MCF 10A (cell line): ENCODE measurements at regions not wholly inside any gene's neighbourhood (a gene's known extent, or its start where the extent isn't known, plus 50 kb on each side); places are given as distances from the start of the nearest gene placed in this dataset.

Experiments used
- BruUV-seq: library from RNA; stranded (reverse); fragments of 400-500 nt; replicated peaks from 2 replicates; lab custom pipeline; 2021; lab: Mats Ljungman, UMichigan
- CTCF ChIA-PET: fragments of 300-600 bp; sonication (Branson Sonifier 250); formaldehyde crosslinking; extraction: SDS; loops from one replicate; lab custom pipeline; 2021; ENCODE audit warnings: antibody characterized with exemption, inconsistent platforms; lab: Yijun Ruan, JAX
- POLR2A ChIA-PET: fragments of 300-600, 350-650 bp; sonication (Branson Sonifier 250); formaldehyde crosslinking; extraction: SDS; loops from one replicate; lab custom pipeline; 2020; ENCODE audit warnings: antibody characterized with exemption, inconsistent platforms; lab: Yijun Ruan, JAX
- DNase-seq: peaks from one replicate; pipeline ENCODE4 v3.0.0-alpha.2; 2018; ENCODE audit not compliant: unreplicated experiment
- H3K27ac Mint-ChIP-seq: one replicate; pipeline ENCODE4 v1.8.0; 2022; ENCODE audit warnings: mild to moderate bottlenecking, low read depth, mixed read lengths; ENCODE audit not compliant: unreplicated experiment
- H3K27me3 Mint-ChIP-seq: one replicate; pipeline ENCODE4 v1.8.0; 2022; ENCODE audit warnings: mixed read lengths; ENCODE audit not compliant: insufficient read depth, unreplicated experiment
- H3K36me3 Mint-ChIP-seq: one replicate; pipeline ENCODE4 v1.8.0; 2022; ENCODE audit warnings: mild to moderate bottlenecking, moderate library complexity, mixed read lengths; ENCODE audit not compliant: insufficient read depth, unreplicated experiment
- H3K4me1 Mint-ChIP-seq: one replicate; pipeline ENCODE4 v1.8.0; 2022; ENCODE audit warnings: mixed read lengths; ENCODE audit not compliant: insufficient read depth, unreplicated experiment
- H3K4me3 Mint-ChIP-seq: one replicate; pipeline ENCODE4 v1.8.0; 2022; ENCODE audit warnings: mild to moderate bottlenecking, moderate library complexity, mixed read lengths; ENCODE audit not compliant: unreplicated experiment
- H3K9me3 Mint-ChIP-seq: one replicate; pipeline ENCODE4 v1.8.0; 2022; ENCODE audit warnings: mixed read lengths; ENCODE audit not compliant: unreplicated experiment
- intact Hi-C: fragments of 100-400 bp; cut with micrococcal nuclease; formaldehyde crosslinking; loops from 2 replicates; pipeline ENCODE4 v1.14.1; 2022
- TF ChIP-seq, protein P1 (sequence below): fragments of 200-600 bp; IDR thresholded peaks from one replicate; pipeline ENCODE4 v1.8.0; 2022; ENCODE audit warnings: antibody characterized with exemption, mild to moderate bottlenecking; ENCODE audit not compliant: unreplicated experiment

DNA sequence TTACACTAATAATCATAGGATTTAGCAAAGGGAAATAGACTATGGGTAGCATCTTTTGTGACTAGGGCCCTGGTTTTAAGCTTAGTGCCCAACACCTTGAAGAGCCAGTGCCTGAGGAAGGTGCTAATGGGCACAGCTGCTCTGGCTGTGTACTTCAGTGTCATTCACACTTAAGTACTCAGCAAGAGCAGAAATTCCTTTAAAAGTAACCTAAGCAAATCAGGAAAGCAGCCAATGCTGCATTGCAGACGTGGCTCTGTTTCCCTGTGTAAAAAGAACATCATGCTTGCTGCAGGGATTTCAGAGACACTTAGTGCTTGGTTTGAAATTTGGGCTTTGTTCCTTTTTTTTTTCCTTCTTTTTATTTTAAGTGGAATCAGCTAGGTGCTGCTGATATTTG is 505.4 kb downstream of the SUCLG1 start:
- Mint-ChIP-seq H3K4me1 (no peaks in the 10 kb centered on the region), H3K27me3 (no peaks in the 10 kb centered on the region), H3K27ac (no peak overlapping the region)

DNA sequence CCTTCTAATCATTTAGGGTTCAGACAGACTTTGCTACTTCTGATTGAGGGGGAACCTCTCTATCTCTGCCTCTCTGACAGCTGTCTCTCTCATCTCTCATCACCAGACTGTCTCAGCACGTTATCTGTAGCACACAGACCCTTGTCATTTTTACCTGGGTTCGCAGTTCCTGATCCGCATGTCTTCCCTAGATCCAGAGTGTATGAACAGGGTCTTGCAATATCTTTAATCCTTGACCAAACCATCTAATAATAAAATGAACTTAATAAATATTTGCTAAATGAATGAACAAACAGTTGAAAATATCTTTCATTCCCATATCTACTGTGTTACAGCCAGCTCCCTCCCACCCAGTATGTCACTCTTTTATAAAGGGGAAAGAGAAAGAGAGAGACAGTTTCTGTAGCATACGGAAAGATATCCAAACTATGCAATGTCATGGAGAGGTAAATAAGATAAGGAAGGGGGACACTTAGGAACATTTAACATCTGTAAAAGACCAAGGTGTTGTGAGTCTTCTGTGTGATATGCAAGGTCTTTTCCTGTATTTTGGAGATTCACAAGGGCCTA is 507.6 kb downstream of the SUCLG1 start:
- no TSS peak for BruUV-seq
- no peaks in the 10 kb centered on the region for H3K27me3 Mint-ChIP-seq

More for the DNA sequence above, 505.4 kb downstream of the SUCLG1 start:
- intact Hi-C loops = no loop called here
- Mint-ChIP-seq H3K36me3 (no peaks in the 10 kb centered on the region), H3K9me3 (no peaks in the 10 kb centered on the region), H3K4me3 (peak overlapping the region; percentile 51)
- no TSS peak for BruUV-seq
- CTCF ChIA-PET = interaction anchor here (0.6 to 0.8 kb wide), 2 partner anchors 8 to 73 kb away, joined by 3 to 5 read pairs; no protein-coding TSS in a partner anchor
- POLR2A ChIA-PET = interaction anchor here (0.6 kb wide), 1 partner anchor 236 kb away, joined by 3 read pairs; no protein-coding TSS in a partner anchor
- no peak for DNase-seq
- TF ChIP-seq, protein P1, sequence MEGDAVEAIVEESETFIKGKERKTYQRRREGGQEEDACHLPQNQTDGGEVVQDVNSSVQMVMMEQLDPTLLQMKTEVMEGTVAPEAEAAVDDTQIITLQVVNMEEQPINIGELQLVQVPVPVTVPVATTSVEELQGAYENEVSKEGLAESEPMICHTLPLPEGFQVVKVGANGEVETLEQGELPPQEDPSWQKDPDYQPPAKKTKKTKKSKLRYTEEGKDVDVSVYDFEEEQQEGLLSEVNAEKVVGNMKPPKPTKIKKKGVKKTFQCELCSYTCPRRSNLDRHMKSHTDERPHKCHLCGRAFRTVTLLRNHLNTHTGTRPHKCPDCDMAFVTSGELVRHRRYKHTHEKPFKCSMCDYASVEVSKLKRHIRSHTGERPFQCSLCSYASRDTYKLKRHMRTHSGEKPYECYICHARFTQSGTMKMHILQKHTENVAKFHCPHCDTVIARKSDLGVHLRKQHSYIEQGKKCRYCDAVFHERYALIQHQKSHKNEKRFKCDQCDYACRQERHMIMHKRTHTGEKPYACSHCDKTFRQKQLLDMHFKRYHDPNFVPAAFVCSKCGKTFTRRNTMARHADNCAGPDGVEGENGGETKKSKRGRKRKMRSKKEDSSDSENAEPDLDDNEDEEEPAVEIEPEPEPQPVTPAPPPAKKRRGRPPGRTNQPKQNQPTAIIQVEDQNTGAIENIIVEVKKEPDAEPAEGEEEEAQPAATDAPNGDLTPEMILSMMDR = no peak

DNA sequence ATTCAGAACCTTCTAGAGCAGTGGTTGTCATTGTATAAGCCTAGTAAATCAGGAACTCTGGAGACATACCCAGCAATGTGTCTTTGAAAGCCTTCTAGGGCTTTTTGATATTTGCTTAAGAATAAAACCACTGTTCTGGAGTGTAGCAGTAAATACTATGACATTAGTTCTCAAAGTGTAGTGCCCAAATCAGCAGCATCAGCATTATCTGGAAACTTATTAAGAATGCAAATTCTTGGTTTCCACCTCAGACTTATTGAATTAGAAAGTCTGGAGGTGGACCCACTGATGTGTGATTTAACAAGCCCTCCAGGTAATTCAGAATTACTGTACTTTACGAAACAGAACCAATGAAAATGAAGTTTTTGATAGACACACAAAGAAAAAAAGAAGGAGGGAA is 509.7 kb downstream of the SUCLG1 start:
- Mint-ChIP-seq H3K4me3 (no peak overlapping the region), H3K4me1 (no peaks in the 10 kb centered on the region), H3K27ac (no peak overlapping the region), H3K27me3 (no peaks in the 10 kb centered on the region), H3K36me3 (no peaks in the 10 kb centered on the region), H3K9me3 (no peaks in the 10 kb centered on the region)
- intact Hi-C loops = no loop called here
- BruUV-seq = no TSS peak
- DNase-seq = no peak
- TF ChIP-seq, protein P1 = no peak
- ChIA-PET CTCF (interaction anchor here (0.6 kb wide), 1 partner anchor 226 kb away, joined by 3 read pairs; no protein-coding TSS in a partner anchor), POLR2A (no interaction called here)

More for the DNA sequence above, 507.6 kb downstream of the SUCLG1 start:
- Mint-ChIP-seq H3K36me3 (no peaks in the 10 kb centered on the region), H3K9me3 (no peaks in the 10 kb centered on the region), H3K27ac (no peak overlapping the region), H3K4me3 (no peak overlapping the region), H3K4me1 (no peaks in the 10 kb centered on the region)
- ChIA-PET CTCF (interaction anchor here (0.6 to 0.7 kb wide), 2 partner anchors 74 to 354 kb away, joined by 3 read pairs; no protein-coding TSS in a partner anchor), POLR2A (interaction anchor here (0.7 to 1.2 kb wide), 2 partner anchors 10 to 672 kb away, joined by 3 read pairs; no protein-coding TSS in a partner anchor)
- DNase-seq = no peak
- intact Hi-C loops = no loop called here
- TF ChIP-seq, protein P1 = no peak

DNA sequence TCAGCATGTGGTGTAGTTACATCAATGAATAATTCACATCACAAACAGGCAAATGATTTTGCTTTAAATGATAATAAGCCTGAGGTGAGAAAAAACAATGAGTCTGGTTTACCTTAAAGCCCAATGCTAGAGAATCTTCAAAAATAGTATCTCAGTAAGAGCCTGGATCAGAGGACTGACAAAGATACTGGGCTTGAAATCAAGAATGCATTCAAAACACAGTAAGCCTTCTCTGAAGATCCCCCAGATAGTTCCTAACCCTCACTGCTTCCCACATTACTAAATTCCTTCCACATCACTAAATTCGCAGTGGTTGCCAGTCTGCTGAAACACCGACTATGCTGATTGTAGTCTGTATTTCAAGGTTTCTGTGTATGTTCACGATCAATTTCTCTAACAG is 514.9 kb downstream of the SUCLG1 start:
- H3K36me3 Mint-ChIP-seq = no peaks in the 10 kb centered on the region
- intact Hi-C loops = no loop called here
- BruUV-seq = no TSS peak
- CTCF ChIA-PET = no interaction called here
- no peak for DNase-seq
- TF ChIP-seq, protein P1 = no peak
- H3K27ac Mint-ChIP-seq = no peak overlapping the region
- H3K4me3 Mint-ChIP-seq = no peak overlapping the region
- H3K4me1 Mint-ChIP-seq = no peaks in the 10 kb centered on the region
- no peaks in the 10 kb centered on the region for H3K9me3 Mint-ChIP-seq
- no peaks in the 10 kb centered on the region for H3K27me3 Mint-ChIP-seq
- POLR2A ChIA-PET = no interaction called here
